GM18507 (cell line): ENCODE measurements at regions not wholly inside any gene's neighbourhood (a gene's known extent, or its start where the extent isn't known, plus 50 kb on each side); places are given as distances from the start of the nearest gene placed in this dataset.

ENCODE experiments used
- DNase-seq: peaks from one replicate; pipeline ENCODE4 v3.0.0; 2011; ENCODE audit warnings: low read depth; ENCODE audit not compliant: insufficient read length; ENCODE audit errors: extremely low spot score
- FAIRE-seq: peaks from 2 replicates; lab custom pipeline; 2011; peaks lifted over from hg19 to GRCh38; lab: Jason Lieb, UNC

DNA sequence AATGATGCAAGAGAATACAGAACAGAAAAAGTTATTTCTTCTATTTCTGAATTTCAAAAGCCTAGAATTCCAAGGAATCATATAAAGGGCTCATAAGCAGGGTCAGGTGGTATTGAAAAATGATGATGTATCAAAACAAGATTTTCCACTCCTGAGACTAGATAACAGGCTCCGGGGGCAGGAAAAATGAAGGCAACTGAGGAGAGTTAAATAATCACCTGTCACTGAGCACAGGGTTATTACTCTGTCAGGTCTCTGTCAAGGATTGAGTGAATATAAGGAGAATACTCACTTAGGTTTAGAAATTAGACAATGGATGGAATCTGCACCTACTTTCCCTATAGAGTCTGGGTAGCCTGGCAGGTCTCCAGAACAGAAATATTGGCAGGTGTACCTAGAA is 76.1 kb upstream of the KHDRBS2 start:
- FAIRE-seq (no peak), DNase-seq (no peak)

DNA sequence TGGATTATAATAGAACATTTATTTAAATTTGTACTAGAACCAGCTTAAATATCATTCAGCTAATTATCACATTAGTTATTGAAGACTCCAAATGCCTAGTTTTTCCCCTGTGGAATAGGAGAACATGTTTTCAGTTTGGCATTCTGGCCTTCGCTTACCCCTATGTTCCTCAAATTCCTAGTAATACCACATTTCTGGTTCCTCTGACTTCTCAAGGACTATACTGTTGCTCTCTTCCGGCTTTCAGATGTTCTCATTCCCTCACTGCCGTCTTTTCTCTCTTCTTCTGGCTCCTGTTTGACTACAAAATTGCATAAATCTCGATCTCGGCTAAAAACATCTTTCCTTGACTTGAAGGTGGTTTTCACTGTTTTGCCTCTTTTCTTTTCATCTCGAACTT is 71.8 kb upstream of the KHDRBS2 start:
- no peak for FAIRE-seq
- DNase-seq = no peak

DNA sequence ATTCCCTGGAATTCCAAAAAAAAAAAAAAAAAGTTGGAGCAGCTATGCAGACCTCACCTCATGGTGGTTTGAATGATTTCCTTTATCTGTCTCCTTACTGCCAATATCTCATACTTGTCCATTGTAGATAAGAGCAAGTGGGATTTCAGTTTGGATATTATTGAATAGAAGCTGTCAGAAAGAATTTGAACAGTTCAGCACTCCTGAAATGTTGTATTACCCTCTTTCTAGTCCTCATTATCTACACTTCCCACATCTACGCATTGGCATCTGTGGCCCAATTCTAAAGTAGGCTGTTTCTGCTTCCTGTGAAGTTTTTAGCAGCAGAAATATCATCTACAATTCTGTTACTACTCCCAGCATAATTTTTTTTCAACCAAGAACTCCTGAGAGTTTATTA is 68.2 kb upstream of the KHDRBS2 start:
- no peak for FAIRE-seq
- DNase-seq = no peak

DNA sequence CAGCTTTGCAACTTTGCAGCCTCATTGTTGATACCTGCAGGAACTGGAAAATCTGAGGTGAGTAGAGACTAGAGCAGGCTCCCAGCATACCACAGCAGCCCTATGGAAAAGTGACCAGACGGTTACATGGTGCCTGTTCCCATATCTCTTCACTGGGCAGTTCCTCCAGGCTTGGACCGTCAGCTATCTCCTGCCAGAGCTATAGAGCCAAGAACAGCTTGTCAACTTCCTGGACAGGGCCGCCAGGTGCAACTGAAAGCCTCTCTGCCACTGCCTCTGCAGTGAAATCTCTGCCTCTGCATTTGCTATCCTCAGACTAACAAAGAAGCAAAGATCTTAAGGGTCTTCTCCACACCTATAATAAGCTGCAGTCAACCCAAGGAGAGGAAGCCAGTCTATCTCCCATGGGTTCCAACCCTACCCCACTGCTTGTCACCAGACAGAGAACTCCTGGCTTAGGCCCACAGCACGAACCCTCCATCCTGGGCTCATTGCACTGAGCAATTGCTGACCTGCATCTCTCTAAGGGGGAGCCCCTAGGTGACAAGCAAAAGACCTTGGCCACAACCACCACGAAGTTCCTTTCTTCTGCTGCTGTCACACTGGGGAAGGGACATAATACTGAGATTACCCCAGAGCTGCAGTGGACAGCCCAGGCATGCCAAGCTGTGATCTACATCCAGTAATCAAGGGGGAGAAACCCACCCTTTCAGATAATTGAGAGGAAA is 60.1 kb upstream of the KHDRBS2 start:
- FAIRE-seq (no peak), DNase-seq (no peak)

- no peak for FAIRE-seq
- no peak for DNase-seq
Observed at GRCh38 chr6:62345446-62345845, 59.4 kb upstream of the KHDRBS2 start.

DNA sequence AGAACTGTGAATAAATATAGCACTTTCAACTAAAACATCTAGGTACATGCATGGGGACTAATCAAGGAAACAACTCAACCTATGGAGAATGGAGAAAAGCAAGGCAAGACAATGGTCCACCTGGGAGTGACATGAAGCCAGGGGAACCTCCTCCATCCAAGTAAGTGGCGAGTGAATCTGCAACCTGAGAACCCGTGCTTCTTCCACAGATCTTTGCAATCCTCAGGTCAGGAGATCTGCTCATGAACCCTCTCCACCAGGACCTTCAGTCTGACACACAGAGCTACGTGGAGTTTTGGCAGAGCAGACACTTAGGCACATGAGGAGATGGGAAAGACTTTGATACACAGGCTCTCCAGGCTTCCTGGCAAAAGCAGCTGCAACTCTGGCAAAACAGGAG is 58.8 kb upstream of the KHDRBS2 start:
- FAIRE-seq (no peak), DNase-seq (no peak)

DNA sequence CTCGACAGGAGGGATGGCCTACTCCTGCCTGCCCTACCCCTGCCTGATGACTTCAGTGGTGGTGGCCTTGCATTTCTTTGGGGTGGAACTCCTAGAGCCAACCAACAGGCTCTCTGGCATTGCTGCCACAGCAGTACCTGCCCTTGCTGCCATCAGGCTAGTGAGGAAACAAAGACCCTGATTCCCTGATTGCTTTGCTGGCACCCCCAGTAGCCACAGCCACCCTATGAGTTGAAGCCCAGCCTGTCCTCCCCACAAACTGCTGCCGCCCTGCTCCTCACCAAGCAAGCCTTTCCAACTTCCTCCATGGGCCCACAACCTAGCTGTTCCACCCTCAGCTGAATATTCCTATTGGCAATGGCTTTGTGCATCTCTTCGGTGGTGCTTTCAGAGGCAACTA is 52.5 kb upstream of the KHDRBS2 start:
- FAIRE-seq = no peak
- DNase-seq = no peak
